Posterior vena cava (tissue), 2 donors: ENCODE measurements at regions not wholly inside any gene's neighbourhood (a gene's known extent, or its start where the extent isn't known, plus 50 kb on each side); places are given as distances from the start of the nearest gene placed in this dataset.

ENCODE experiments used
- DNase-seq: peaks from one replicate; pipeline ENCODE4 v3.0.0-alpha.2; 2020; ENCODE audit warnings: low spot score
- intact Hi-C, 2 donors: fragments of 100-400 bp; cut with DNase I; formaldehyde crosslinking; loops; one replicate each; pipeline versions ENCODE4 v1.14.1 to v1.14.2; 2022 to 2023
- donor health status: DM: yes; HTN: yes; CAD: no.
- donor health status: DM: yes; HTN: yes; CAD: no.

DNA sequence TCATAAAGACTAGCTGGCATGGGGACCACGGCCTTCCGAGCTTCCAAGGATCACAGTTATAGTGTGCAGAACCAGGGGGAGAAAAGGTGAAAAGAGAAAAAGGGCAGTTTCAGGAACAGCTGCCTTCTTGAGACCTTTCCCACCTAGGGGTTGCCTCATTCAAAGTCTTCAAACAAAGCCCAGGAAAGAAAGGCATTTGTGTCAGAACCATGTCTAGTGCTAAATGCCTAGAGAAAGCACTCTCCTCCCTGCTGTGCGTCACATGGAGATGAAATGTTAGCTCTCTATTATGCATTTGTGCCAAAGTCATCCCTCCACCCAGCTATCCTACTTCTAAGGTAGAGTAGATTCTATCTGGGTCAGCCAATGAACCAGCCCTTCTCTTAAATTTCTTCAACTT, 1037.3 kb upstream of the WWC1 start:
- no peak for DNase-seq
- intact Hi-C loops, result no loop called here

DNA sequence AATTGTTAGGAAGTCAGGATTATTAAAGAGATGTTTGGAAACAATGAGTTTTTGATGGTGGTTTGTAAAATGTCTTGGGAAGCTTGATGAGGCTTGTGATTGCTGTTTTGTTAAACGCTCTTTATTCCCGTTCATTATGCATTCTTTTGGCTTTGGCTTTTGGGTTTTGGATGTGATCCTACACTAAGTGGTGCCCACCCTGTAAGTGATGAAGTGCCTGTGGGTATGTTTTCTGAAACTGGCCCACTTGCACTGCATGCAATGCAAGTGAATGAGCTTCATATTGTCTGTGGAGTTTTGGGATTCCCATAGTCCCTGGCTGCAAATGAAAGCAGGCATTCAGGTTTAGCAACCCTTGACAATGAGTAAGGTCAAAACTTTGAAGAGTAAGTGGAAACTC, 1035.5 kb upstream of the WWC1 start:
- intact Hi-C loops, result loop anchor here in 1 of 2 donors (5.0 kb wide), 1 partner anchor 1814 kb away; no protein-coding TSS in a partner anchor
- no peak for DNase-seq

DNA sequence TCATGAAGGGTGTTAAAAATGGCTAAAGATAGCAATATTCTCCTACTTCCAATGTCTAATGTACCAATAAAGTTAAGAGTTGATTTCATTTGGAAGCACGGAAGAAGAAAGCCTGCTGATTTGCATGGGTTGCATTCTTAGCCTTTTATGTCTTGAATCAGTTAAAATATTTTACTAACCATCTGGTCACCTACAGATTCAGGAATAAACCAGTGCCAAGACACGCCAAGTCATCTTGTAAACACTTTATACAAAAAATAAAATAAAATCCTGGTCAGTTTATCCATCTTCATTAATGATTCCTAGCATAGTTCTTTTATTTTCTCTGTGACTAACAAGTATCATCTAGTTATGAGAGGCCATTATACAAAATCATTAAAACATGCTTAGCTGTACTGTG, 1031.6 kb upstream of the WWC1 start:
- DNase-seq, result no peak
- intact Hi-C loops, result loop anchor here in 1 of 2 donors (5.0 kb wide), 1 partner anchor 1818 kb away; no protein-coding TSS in a partner anchor

DNA sequence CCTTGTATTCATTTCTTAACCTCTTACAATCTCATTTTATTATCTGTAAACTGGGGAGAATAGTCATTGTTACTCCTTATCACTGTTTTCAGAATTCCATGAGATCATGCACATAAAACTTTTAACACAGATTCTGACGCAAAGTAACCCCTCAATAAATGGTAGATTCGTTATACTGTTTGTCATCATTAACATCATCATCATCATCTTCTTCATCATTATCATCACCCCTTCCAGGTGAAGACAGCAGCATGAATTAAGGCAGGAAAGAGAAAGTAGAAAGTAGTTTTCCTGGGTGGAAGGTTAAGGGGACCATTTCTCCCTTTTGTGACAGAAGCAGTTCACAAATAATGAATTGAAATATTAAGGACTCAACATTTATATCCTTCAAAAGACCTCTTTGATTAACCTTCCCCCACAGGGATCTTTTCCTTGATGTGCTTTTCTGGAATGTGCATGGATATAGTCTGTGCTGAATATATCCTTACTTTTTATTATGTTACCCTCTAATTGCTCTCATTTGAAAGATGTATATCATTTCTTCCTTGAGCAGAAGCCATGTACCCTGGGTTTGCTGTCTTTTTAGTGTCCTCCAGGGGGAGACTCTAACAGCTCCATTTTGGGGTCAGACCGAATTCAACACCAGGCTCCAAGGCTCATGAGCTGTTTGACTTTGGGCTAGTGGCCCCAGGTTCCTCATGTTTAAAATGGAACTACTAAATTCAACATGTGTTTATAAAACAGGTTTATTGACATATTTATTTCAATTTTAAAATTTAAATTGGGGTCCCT, 1029.9 kb upstream of the WWC1 start:
- intact Hi-C loops, result no loop called here
- DNase-seq, result no peak

DNA sequence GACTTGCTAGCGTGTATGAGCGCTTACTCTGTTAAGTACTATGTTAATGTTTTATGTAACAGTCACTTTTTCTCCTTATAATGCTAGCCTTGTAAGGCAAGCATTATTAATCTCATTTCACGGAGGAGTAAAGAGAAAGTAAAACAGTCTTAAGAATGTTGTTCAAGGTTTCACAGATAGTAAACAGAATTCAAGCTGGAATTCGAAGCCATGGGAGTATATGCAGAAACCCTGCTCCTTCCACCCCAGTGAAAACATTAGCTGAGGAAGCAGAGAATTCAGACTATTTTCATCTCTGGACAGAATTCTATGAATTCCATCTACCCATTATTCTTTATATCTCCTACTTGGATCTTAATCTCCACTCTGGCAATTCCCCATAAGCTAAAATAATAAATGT, 1028.3 kb upstream of the WWC1 start:
- no peak for DNase-seq
- intact Hi-C loops, result no loop called here

DNA sequence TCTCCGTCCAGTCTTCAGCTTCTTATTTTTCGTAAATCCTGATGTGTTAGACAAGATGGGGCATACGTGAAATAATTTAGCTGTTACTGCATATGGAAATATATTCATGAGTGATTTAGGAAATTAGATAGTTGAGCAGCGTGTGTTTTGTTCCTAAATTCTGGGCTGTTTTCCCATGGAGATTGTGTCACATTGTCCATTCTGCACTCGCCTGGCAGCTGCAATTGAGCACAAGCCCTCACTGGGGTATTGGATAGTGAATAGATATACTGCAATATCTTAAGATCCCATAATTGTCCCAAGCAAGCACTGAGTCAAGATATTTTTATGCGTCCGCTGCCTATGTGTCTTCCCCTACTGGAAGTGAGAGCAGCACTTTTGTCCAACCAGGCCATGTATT, 1027.1 kb upstream of the WWC1 start:
- DNase-seq, result no peak
- intact Hi-C loops, result no loop called here

DNA sequence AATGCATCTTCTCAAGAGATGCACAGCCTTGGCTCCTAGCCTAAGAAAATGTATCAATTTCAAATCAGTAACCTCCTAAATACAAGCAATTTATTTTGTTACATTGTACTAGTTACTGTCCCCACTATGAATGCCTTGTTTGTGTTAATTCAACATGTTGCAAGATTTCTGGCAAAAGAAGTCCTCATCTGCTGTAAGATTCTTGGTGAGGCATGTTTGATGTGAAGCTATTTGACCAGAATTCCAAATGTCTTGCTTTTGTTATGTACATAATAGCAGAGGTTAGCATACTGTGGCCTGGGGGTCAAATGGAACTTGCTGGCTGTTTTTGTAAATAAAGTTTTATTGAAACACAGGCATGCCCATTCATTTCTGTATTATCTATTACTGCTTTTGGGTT, 1023.1 kb upstream of the WWC1 start:
- intact Hi-C loops, result no loop called here
- no peak for DNase-seq

DNA sequence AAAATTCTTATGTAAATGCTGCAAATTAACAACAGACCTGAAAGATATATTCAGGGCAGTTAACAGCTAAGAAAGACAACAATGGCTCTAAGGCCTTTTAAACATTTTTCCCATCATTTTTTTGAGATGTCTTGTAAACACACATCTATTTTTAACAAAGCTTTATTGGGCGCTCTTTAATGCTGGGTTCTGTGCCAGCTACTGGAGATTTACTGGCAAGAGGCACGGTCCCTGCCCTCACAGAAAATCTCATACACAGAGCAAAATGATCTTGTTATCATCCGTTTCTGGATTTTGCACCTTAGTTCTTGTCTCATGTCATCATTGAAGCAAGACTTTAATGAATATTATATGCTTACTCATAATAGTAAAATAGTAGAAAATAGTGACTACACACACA, 1022.3 kb upstream of the WWC1 start:
- no peak for DNase-seq

DNA sequence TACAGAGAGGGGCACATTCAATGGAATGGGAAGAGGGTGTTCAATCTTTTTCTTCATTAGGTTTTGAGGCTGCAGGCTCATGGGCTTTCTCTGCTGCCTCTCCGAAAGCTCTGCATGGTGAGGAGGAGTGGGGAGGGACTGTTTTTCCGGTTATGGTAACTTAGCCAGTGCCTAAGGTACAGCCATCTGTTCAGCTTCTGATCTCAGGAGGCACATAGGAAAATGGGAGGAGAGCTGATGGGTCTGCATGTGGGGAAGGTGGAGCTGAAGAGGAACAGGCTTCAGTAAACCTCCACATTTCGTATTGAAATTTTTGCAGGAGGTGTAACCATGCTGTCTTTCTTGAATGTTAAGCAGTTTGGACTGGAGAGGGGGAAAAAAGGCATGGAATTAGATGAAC, 1020.4 kb upstream of the WWC1 start:
- intact Hi-C loops, result no loop called here
- DNase-seq, result no peak

More for the DNA sequence above, 1022.3 kb upstream of the WWC1 start:
- intact Hi-C loops, result no loop called here

DNA sequence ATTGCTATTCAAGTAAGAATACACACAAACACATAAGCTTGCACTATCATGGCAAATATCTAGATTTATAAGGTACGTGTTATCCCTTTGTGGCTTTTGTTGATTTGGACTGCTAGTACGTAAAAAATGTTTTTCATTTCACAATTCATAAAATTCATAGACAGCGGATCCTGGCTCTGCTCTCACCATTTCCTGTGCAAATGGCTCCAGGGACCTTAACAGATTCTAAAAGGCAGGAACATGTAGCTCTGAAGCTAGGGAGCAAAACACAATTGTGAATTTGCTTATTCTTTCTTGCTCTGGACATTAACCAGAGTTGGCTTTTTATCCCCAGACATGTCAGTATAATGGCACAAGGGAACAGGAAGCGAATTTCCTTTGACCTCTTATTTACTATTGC, 1019.9 kb upstream of the WWC1 start:
- intact Hi-C loops, result no loop called here
- no peak for DNase-seq

DNA sequence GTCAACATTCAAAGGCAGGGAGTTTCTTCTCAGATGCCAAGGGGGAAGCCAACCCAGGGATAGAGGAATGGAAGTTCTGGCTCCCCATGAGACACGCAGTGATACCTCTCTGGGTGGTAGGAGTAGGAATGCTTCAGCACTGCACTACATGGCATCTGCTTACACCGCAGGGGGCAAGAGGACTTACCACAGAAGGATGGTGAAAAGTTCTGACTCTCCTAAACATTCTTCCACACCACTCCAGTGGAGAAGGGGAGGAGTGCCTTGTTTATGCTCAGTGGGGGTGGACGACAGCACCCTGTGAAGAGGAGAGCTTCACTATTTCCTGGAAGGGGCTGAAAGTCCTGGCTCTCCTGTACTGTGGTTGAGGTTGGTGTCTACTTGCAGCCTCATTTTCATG, 1011.3 kb upstream of the WWC1 start:
- intact Hi-C loops, result no loop called here
- no peak for DNase-seq

DNA sequence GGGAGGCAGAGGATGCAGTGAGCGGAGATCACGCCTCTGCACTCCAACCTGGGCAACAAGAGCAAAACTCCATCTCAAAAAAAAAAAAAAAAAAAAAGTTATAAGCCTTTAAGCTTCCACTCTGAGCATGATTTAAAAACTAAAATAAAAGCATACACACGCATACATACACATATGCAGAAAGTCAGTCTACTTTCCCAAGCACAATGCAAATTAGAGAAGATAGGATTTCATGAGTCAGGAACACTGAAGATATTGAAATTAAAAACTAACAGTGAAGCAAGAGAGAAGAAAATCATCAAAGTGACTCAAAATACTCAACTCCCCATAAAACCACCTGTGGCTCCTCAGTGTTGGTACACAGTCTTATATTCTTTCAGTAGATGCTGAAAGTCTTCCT, 1009.5 kb upstream of the WWC1 start:
- no peak for DNase-seq
- intact Hi-C loops, result no loop called here

DNA sequence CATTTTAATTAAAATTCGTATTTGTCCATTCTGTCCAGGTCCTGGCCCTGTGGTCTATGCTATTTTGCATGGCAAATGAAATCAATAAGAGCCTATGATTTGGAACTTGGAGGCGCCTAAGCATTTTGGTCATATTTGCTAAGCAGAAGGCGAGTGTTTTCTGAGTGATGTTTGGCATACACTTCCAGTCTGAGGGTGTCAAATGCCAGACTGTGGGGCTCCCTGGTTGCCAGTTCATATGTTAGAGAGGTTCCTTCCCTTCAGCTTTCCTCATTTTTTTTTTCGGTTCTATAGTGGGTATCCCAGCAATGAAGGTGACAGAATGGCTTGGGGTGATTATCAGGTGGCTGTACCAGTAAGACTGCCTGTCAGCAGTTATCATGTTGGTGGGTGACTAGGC, 1007.8 kb upstream of the WWC1 start:
- intact Hi-C loops, result no loop called here
- DNase-seq, result no peak

DNA sequence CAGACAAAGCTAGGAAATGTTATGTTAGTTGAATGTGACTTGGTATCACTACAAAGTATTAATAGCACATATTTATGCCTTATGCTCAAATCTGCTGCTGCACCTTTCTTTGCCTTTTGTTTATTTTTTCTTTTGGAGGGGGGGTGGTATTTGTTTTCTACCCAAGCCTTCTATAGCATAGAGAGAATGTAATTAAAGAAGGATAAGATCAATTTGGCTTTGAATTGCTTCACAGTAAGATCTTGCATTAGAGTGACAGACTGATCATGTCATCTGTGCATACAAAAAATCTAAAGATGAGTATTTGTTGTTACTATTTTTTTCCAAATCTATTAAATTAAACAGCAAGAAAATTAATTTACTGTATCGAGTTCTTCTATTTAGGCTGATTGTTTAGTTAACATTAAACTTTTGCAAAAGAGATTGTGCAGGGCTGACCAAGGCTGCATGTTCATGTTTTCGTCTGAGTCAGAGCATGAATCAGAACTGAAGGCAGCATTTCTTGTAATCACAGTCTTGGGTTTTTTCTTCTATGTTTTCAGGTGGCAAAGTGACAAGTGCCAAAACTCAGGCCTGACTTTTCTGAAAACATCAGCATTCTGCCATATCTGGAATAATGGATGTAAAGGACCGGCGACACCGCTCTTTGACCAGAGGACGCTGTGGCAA, 1007.1 kb upstream of the WWC1 start:
- DNase-seq, result no peak
- intact Hi-C loops, result no loop called here

DNA sequence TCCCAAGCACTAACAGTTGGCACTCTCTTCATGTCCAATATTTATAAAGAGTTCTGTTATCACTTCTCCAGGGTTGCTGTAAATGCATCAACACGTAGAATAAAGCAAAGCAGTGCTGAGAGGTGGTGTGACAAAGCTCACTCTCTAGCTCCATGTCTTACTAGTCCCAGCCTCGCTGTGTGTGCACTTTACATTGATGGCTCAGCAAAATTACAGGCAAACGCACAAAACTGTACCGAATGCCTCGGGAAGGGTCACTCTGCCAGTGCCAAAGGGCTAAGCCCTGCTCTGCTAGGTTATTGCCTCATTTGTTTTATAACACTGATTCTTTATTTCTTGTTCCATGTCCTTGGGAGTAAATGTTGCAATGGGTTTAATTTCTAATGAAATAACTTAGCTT, 1005.9 kb upstream of the WWC1 start:
- DNase-seq, result no peak
- intact Hi-C loops, result no loop called here

DNA sequence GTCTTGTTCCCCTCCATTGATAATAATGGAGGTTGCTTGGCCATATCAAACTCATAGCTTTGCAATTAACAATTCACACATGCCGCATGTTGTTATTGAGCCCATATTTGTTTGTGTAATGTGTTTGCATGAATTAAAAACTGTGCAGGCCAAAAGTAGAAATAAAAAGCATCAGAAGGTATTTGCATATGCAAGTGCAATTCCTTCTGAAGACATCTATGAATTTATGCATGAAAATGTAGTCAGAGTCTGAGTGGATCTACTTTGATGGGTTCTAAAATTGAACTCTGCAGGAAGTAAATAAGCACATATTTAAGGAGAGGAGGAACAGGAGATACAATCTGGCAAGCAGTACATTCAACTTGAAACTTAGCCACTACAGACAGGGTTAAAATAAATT, 1004.6 kb upstream of the WWC1 start:
- DNase-seq, result no peak
- intact Hi-C loops, result no loop called here

DNA sequence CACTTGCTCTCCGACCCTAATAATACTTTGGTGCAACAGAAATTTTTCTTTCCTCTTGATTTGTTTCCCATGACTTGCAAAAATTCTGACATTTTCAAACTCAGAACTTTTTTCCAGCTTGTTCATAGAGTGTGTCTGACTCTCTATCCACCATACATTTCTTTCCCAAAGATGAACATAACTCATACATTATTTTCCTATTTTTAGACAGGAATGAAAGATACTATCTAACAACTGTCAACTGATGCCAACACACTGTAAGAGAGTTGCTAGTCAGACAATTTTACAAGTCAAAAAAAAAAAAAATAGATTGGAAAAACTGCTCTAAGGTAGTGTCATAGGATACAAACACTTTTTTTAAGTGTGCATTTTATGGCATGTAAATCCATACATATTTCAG, 1001.0 kb upstream of the WWC1 start:
- no peak for DNase-seq
- intact Hi-C loops, result no loop called here

DNA sequence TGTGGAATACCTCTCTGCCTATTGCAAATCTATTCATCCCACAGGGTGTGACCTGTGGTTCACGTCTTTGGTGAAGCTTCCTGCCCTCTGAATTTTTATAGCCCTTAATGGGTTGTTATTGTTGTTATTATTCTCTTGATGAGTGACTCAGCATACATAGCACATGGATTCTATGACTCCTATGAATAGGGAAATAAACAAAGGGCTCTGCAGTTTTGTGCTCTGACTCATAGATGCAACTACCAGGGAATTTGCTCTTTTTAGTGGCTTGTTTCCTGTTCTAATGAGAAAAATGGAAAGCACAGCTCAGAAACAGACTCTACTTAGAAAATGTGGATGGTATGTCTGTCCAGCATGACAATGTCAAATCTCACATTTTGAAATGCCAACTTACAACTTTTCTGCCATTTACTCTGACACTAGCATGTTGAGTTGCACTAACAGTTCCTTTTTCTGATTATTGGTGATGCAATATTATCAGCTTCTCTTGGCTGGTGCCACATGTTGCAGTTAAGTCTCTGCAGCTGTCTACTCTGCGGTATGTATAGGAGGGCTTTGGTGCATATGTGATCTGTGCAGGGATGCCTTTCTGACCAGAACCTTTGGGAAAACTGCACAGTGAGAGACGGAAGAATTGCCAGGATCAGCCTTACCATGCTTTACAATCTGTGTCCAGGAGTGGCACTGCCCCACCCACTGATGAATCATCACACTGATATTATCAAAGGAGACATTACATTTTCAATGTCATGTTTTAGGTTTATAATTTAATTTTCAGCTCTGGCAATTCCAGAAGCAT, 996.4 kb upstream of the WWC1 start:
- intact Hi-C loops, result no loop called here
- no peak for DNase-seq

DNA sequence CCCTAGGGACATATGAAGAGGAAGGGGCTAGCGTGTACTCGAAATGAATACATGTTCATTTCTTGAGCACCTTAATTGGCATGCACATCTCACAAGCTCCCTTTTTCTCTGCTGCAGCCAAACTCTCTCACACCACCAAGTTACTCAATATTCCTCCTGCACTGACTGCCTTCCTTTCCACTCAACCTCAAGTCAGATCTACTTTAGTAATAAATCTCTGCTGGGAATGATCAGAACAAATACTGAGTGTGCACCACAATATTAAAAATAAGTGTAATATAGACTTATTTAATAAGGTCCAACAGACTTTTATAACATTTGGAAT, 995.8 kb upstream of the WWC1 start:
- DNase-seq, result no peak
- intact Hi-C loops, result no loop called here

DNA sequence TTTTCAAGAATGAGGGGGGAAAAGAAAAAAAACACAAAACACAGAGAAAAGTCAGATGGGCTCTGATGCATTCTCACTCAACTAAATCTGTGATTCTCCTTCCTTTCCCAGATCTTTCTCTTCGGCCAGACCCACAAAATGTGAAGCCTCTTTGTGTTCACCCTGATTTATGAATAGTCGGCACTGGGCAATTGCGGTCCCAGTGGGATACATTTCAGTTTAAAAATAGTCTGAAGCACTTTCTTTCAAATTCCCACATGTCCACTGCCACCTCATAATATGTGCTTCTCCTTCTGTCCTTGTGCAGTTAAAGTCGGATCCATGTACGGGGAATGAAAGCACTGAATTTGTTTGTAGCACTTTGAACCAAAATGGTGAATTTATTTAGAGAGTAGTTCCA, 995.4 kb upstream of the WWC1 start:
- no peak for DNase-seq
- intact Hi-C loops, result no loop called here

DNA sequence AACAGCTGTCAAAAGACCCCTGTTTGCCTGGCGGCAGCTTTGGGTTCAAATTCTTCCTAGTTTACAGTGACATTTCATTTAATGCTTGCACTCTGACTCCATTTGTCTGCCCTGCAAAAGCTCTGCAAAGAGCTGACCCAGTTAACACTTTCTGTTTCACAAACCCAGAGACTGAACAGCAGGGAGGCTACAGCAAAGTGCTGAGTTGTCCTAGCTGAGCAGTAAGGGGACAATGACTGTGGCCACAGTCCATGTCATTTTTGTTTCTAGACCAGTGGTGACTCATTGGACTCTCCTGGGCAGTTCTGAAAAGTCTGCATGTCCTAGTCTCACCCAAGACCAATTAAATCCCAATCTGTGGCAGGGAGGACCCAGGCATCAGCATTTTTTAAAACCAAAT, 994.8 kb upstream of the WWC1 start:
- intact Hi-C loops, result no loop called here
- no peak for DNase-seq
